Superior temporal gyrus (tissue), 1 donor: ENCODE measurements at regions not wholly inside any gene's neighbourhood (a gene's known extent, or its start where the extent isn't known, plus 50 kb on each side); places are given as distances from the start of the nearest gene placed in this dataset.
"Not testable (repeated sequence)": the region's sequence is repeated elsewhere in the genome, so short reads cannot be mapped to it uniquely, and the experiment has no call there.

ENCODE experiments used
- DNase-seq: peaks from one replicate; pipeline ENCODE4 v3.0.0-alpha.2; 2016; ENCODE audit errors: extremely low spot score

- no peak for DNase-seq
Measured at GRCh38 chr9:24657387-24657786, 111.7 kb upstream of the IZUMO3 start.

DNA sequence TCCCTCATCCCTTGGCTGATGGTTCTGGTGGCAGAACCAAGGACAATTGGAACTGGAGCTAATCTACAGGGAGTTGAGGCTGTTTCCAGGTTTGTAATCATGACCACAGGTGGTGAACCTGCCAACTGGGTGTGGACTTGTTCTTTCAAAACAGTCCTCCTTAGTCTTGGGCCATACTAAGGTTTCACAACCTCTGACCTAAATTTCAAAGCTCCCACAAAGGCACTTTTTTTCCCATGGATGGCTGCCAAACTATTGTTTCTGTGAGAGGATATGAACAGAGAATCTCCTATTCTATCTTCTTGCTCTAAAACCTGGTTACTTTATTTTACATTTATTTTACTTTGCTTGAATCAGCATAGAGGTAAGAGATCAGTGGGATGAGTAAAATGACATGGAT lies 106.5 kb upstream of the IZUMO3 start:
- DNase-seq = no peak

DNA sequence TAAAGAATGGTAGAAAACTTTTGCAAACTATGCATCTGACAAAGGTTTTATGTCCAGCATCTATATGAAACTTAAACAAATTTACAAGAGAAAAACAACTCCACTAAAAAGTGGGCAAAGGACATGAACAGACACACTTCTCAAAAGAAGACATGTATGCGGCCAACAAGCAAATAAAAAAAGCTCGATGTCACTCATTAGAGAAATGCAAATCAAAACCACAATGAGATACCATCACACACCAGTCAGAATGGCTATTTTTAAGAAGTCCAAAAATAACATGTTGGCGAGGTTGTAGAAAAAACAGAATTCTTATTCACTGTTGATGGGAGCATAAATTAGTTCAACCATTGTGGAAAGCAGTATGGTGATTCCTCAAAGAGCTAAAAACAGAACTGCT lies 83.1 kb upstream of the IZUMO3 start:
- DNase-seq = not testable (repeated sequence)

- no peak for DNase-seq
Measured at GRCh38 chr9:24625097-24625496, 79.4 kb upstream of the IZUMO3 start.

DNA sequence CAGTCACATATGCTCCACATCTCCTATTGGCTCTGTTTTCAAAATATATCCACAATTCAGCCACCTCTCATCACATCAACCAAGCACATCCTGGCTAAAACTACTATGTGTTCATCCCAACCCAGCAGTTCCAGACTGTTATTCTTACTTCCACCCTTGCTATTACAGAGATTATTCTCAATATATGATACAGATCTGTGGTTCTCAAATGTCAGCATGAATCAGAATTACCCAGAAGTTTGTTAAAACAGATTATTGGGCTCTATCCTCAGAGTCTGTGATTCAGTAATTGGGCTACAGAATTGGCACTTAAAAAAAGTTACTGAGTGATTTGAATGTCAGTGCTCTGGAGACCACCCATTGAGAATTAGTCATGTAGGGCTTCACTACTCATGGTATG lies 78.8 kb upstream of the IZUMO3 start:
- no peak for DNase-seq

- DNase-seq = no peak
Measured at GRCh38 chr9:24620741-24621140, 75.0 kb upstream of the IZUMO3 start.

- no peak for DNase-seq
Measured at GRCh38 chr9:24616863-24617262, 71.2 kb upstream of the IZUMO3 start.

GRCh38 chr9:24614070-24614469 lies 68.4 kb upstream of the IZUMO3 start:
- DNase-seq = no peak

- no peak for DNase-seq
Measured at GRCh38 chr9:24608599-24608998, 62.9 kb upstream of the IZUMO3 start.

DNA sequence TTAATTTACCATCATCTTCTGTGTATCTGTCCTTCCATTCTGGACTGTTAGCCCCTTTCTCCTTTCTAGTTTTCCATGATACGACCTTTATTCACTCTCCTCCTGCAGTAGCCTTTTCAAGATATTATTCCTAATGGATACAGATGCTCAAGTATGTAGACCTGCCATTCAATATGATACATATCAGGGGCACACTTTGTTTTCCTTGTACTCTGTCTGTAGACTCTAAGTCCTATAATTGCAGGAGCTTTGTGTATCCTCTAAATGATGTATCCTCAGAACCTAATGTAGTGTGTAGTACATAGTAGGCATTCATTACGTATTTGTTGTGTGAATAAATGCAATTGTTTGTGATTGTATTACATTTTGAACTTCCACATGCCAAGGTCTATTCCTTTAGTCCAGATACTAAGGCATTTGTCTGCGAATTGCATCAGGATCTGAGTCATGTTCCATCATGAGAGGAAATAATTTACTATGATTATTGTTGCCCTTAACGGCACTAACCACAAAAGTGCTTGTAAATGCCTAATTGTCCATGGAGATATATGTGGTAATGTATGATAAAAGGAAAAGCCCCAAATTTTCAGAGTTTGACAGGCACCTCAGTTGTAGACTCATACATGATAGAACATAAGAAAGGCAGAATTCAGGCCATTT lies 57.1 kb upstream of the IZUMO3 start:
- no peak for DNase-seq
